ENCODE measurements at regions not wholly inside any gene's neighbourhood (a gene's known extent, or its start where the extent isn't known, plus 50 kb on each side); places are given as distances from the start of the nearest gene placed in this dataset.

DNA sequence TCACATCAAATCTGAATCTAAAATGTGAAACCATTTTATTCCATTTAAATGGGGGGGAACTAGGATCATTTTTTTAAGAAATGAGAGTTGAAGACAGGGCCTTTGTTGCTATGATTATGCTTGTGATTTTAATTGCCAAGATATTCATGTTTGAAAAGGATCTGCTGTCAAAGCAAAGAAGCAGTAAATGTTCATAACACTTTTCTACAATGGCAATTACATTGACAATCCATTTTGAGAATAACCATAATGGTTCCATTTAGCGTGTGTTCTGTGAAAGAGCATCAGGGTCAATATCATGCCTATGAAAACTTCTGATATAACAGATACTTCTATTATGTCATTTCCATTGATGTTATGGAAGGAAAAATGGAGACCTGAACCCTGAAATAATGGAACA is 745.8 kb upstream of the SGO1 start (continued):
- TF ChIP-seq, protein P1, sequence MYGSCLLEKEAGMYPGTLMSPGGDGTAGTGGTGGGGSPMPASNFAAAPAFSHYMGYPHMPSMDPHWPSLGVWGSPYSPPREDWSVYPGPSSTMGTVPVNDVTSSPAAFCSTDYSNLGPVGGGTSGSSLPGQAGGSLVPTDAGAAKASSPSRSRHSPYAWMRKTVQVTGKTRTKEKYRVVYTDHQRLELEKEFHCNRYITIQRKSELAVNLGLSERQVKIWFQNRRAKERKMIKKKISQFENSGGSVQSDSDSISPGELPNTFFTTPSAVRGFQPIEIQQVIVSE (CRISPR knock-in tag; IDR thresholded peaks at IDR 0.05; ENCODE audit: borderline replicate concordance) = no peak

DNA sequence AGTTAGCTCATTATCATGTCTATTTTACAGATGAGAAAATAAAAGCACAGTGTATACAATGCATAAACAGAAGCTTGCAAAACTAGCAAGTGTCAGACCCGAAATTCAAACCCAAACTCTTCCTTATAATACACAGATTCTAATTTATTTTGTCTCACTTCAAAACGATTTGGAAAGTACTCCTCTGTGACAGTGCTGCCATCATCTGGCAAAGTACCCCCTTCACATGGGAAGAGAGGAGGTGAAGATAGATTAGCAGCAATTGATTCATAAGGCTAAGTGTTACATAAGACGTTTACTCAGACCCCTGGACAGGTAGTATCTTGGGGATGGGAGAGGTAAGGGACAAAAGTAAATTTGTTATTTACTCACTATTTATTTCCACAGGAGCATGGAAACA is 744.0 kb upstream of the SGO1 start:
- DNase-seq (ENCODE audit: low spot score) = peak; percentile 33
- H3K27me3 Mint-ChIP-seq (ENCODE audit: low read depth) = peaks cover 3% of the 10 kb centered on the region; the same call in 1 of the 2 replicates

DNA sequence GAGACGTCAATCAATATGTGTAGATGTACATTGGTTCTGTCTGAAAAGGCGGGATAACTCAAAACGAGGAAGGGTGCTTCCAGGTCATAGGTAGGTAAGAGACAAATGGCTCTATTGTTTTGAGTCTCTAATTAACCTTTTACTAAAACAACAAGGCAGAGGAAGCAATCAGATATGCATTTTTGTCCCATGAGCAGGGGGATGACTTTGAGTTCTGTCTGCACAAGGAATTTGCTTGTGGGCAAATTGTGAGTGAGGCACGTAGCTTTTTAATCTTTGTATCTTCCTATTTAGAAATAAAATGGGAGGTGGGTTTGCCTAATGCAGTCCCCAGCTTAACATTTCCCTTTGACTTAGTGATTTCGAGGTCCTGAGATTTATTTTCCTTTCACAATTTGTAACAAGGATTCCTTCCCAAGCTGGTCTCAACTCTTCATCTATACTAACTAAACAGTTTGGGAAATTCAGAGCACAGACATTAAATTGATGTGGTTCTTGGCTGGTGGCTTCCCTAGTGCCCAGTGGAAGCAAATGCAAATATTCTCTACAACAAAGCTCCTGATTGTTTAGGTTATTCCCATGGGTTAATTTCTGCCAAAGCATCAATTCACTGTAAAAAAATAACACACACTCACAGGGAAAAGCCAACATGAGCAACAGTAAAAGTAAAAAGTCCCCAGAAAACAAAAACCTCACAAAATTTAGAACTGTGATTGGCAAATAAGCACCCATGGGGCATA is 738.8 kb upstream of the SGO1 start:
- ChIA-PET CTCF (no interaction called here), POLR2A (no interaction called here)
- H3K4me3 Mint-ChIP-seq = no peak overlapping the region
- peaks cover 25% of the 10 kb centered on the region for H3K36me3 Mint-ChIP-seq
- no peak overlapping the region for H3K27ac Mint-ChIP-seq
- ATAC-seq (no peak), DNase-seq (ENCODE audit: low spot score) (no peak)
- H3K9me3 Mint-ChIP-seq = peaks cover 34% of the 10 kb centered on the region
- H3K27me3 Mint-ChIP-seq (ENCODE audit: low read depth) = no peaks in the 10 kb centered on the region
- peaks cover 8% of the 10 kb centered on the region for H3K4me1 Mint-ChIP-seq
- TF ChIP-seq RORB (CRISPR knock-in tag; IDR thresholded peaks at IDR 0.05) (no peak), NFATC4 (CRISPR knock-in tag; IDR thresholded peaks at IDR 0.05) (no peak), HMGA2 (CRISPR knock-in tag; IDR thresholded peaks at IDR 0.05) (no peak), SOX15 (CRISPR knock-in tag; IDR thresholded peaks at IDR 0.05) (no peak)
- TF ChIP-seq, protein P2, sequence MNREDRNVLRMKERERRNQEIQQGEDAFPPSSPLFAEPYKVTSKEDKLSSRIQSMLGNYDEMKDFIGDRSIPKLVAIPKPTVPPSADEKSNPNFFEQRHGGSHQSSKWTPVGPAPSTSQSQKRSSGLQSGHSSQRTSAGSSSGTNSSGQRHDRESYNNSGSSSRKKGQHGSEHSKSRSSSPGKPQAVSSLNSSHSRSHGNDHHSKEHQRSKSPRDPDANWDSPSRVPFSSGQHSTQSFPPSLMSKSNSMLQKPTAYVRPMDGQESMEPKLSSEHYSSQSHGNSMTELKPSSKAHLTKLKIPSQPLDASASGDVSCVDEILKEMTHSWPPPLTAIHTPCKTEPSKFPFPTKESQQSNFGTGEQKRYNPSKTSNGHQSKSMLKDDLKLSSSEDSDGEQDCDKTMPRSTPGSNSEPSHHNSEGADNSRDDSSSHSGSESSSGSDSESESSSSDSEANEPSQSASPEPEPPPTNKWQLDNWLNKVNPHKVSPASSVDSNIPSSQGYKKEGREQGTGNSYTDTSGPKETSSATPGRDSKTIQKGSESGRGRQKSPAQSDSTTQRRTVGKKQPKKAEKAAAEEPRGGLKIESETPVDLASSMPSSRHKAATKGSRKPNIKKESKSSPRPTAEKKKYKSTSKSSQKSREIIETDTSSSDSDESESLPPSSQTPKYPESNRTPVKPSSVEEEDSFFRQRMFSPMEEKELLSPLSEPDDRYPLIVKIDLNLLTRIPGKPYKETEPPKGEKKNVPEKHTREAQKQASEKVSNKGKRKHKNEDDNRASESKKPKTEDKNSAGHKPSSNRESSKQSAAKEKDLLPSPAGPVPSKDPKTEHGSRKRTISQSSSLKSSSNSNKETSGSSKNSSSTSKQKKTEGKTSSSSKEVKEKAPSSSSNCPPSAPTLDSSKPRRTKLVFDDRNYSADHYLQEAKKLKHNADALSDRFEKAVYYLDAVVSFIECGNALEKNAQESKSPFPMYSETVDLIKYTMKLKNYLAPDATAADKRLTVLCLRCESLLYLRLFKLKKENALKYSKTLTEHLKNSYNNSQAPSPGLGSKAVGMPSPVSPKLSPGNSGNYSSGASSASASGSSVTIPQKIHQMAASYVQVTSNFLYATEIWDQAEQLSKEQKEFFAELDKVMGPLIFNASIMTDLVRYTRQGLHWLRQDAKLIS (CRISPR knock-in tag; IDR thresholded peaks at IDR 0.05; ENCODE audit: borderline replicate concordance) = no peak
- TF ChIP-seq, protein P3, sequence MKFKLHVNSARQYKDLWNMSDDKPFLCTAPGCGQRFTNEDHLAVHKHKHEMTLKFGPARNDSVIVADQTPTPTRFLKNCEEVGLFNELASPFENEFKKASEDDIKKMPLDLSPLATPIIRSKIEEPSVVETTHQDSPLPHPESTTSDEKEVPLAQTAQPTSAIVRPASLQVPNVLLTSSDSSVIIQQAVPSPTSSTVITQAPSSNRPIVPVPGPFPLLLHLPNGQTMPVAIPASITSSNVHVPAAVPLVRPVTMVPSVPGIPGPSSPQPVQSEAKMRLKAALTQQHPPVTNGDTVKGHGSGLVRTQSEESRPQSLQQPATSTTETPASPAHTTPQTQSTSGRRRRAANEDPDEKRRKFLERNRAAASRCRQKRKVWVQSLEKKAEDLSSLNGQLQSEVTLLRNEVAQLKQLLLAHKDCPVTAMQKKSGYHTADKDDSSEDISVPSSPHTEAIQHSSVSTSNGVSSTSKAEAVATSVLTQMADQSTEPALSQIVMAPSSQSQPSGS (CRISPR knock-in tag; IDR thresholded peaks at IDR 0.05; ENCODE audit: borderline replicate concordance, low read depth) = no peak
- TF ChIP-seq, protein P4, sequence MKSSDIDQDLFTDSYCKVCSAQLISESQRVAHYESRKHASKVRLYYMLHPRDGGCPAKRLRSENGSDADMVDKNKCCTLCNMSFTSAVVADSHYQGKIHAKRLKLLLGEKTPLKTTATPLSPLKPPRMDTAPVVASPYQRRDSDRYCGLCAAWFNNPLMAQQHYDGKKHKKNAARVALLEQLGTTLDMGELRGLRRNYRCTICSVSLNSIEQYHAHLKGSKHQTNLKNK (CRISPR knock-in tag; IDR thresholded peaks at IDR 0.05) = no peak
- TF ChIP-seq, protein P5, sequence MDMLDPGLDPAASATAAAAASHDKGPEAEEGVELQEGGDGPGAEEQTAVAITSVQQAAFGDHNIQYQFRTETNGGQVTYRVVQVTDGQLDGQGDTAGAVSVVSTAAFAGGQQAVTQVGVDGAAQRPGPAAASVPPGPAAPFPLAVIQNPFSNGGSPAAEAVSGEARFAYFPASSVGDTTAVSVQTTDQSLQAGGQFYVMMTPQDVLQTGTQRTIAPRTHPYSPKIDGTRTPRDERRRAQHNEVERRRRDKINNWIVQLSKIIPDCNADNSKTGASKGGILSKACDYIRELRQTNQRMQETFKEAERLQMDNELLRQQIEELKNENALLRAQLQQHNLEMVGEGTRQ (CRISPR knock-in tag; IDR thresholded peaks at IDR 0.05) = no peak
- TF ChIP-seq, protein P6, sequence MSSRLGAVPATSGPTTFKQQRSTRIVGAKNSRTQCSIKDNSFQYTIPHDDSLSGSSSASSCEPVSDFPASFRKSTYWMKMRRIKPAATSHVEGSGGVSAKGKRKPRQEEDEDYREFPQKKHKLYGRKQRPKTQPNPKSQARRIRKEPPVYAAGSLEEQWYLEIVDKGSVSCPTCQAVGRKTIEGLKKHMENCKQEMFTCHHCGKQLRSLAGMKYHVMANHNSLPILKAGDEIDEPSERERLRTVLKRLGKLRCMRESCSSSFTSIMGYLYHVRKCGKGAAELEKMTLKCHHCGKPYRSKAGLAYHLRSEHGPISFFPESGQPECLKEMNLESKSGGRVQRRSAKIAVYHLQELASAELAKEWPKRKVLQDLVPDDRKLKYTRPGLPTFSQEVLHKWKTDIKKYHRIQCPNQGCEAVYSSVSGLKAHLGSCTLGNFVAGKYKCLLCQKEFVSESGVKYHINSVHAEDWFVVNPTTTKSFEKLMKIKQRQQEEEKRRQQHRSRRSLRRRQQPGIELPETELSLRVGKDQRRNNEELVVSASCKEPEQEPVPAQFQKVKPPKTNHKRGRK (CRISPR knock-in tag; IDR thresholded peaks at IDR 0.05; ENCODE audit: borderline replicate concordance) = no peak
- TF ChIP-seq, protein P7, sequence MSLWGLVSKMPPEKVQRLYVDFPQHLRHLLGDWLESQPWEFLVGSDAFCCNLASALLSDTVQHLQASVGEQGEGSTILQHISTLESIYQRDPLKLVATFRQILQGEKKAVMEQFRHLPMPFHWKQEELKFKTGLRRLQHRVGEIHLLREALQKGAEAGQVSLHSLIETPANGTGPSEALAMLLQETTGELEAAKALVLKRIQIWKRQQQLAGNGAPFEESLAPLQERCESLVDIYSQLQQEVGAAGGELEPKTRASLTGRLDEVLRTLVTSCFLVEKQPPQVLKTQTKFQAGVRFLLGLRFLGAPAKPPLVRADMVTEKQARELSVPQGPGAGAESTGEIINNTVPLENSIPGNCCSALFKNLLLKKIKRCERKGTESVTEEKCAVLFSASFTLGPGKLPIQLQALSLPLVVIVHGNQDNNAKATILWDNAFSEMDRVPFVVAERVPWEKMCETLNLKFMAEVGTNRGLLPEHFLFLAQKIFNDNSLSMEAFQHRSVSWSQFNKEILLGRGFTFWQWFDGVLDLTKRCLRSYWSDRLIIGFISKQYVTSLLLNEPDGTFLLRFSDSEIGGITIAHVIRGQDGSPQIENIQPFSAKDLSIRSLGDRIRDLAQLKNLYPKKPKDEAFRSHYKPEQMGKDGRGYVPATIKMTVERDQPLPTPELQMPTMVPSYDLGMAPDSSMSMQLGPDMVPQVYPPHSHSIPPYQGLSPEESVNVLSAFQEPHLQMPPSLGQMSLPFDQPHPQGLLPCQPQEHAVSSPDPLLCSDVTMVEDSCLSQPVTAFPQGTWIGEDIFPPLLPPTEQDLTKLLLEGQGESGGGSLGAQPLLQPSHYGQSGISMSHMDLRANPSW (CRISPR knock-in tag; conservative IDR thresholded peaks at IDR 0.05; ENCODE audit: low read depth) = no peak

More for the DNA sequence above, 744.0 kb upstream of the SGO1 start:
- ChIA-PET CTCF (interaction anchor here (2.3 kb wide), 1 partner anchor 418 kb away, joined by 6 read pairs; no protein-coding TSS in a partner anchor), POLR2A (no interaction called here)
- Mint-ChIP-seq H3K36me3 (no peaks in the 10 kb centered on the region), H3K4me1 (peaks cover 4% of the 10 kb centered on the region), H3K27ac (no peak overlapping the region), H3K9me3 (no peaks in the 10 kb centered on the region), H3K4me3 (no peak overlapping the region)
- TF ChIP-seq, protein P8, sequence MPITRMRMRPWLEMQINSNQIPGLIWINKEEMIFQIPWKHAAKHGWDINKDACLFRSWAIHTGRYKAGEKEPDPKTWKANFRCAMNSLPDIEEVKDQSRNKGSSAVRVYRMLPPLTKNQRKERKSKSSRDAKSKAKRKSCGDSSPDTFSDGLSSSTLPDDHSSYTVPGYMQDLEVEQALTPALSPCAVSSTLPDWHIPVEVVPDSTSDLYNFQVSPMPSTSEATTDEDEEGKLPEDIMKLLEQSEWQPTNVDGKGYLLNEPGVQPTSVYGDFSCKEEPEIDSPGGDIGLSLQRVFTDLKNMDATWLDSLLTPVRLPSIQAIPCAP (CRISPR knock-in tag; IDR thresholded peaks at IDR 0.05) = no peak
- TF ChIP-seq ZNF138 (CRISPR knock-in tag; conservative IDR thresholded peaks at IDR 0.05) (no peak), ZNF232 (CRISPR knock-in tag; IDR thresholded peaks at IDR 0.05) (no peak)
- TF ChIP-seq, protein P9, sequence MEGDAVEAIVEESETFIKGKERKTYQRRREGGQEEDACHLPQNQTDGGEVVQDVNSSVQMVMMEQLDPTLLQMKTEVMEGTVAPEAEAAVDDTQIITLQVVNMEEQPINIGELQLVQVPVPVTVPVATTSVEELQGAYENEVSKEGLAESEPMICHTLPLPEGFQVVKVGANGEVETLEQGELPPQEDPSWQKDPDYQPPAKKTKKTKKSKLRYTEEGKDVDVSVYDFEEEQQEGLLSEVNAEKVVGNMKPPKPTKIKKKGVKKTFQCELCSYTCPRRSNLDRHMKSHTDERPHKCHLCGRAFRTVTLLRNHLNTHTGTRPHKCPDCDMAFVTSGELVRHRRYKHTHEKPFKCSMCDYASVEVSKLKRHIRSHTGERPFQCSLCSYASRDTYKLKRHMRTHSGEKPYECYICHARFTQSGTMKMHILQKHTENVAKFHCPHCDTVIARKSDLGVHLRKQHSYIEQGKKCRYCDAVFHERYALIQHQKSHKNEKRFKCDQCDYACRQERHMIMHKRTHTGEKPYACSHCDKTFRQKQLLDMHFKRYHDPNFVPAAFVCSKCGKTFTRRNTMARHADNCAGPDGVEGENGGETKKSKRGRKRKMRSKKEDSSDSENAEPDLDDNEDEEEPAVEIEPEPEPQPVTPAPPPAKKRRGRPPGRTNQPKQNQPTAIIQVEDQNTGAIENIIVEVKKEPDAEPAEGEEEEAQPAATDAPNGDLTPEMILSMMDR (IDR thresholded peaks at IDR 0.05) = peak; percentile 20; the same call in 1 of the 2 replicates
- peak; percentile 81 for ATAC-seq
